GM21360 (cell line): ENCODE measurements at regions not wholly inside any gene's neighbourhood (a gene's known extent, or its start where the extent isn't known, plus 50 kb on each side); places are given as distances from the start of the nearest gene placed in this dataset.

Experiments used
- ATAC-seq: cut with Tn5 transposase; IDR thresholded peaks from one replicate; pipeline ENCODE4 v1.9.1; 2021; ENCODE audit warnings: mild to moderate bottlenecking, moderate library complexity; ENCODE audit not compliant: unreplicated experiment

DNA sequence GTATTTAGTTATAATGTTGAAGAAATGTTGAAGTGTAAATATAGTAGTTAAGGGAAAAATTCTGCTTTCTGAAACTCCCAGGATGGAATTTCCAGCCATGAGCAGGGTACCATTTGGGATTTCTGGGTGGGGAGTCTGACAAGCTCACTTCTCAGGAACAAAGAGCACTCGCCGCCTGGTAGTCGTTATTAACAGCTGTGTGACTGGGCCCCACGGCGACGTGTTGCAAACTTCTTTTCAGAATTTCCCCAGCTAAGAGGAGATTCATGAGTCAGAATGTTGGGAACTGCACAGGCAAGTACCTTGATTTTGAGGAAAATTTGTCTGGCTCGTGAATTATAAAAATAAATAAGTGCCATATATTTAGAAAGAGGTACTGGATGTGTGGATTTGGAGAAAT lies 103.7 kb downstream of the LACC1 start:
- ATAC-seq, result no peak

DNA sequence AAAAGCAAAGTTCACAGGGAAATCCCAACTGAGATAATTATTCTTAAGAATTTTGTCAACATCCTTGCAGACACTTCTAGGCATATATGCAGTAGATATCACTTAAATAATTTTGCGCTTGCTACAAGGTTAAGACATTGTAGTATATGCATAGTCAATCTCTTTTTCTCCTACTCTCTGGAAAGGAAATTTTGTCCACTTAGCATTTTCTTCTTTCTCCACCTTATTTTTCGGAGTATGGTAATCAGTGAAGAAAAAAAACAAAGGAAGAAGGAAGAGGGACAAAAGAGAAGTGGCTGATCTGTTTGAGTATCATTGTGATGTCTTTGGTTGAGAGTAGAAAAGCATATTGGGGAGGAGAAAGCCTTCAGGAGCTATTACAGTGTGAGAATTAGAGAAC lies 104.6 kb downstream of the LACC1 start:
- no peak for ATAC-seq

DNA sequence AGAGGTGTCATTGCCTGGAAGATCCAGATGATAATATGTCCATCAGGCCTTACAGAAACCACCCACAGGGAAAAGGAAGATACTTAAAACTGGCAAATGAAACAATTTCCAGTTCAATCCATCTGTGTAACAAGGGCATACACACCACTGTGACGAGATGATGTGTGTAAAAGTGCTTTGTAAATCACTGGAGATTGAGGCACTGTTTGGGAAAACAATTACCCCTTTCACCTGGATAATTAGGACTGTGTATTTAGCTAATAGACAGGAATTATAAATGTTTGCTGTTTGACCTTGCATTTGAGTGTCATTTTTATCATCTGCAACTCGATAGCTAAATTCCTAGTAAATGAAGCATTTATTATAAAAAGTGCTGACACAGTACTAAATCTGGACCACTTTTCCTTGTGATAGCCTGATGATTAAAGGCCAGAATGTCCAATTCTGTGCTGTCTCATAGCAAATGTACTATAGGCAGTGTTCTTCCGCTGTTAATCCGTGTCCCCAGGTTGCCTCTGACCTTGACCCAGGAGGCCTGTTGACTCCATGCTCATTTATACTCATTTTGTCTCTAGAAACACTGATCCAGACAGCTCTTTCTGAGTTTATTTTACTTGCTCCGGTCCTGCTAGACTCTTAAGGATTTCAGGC lies 105.8 kb downstream of the LACC1 start:
- no peak for ATAC-seq

DNA sequence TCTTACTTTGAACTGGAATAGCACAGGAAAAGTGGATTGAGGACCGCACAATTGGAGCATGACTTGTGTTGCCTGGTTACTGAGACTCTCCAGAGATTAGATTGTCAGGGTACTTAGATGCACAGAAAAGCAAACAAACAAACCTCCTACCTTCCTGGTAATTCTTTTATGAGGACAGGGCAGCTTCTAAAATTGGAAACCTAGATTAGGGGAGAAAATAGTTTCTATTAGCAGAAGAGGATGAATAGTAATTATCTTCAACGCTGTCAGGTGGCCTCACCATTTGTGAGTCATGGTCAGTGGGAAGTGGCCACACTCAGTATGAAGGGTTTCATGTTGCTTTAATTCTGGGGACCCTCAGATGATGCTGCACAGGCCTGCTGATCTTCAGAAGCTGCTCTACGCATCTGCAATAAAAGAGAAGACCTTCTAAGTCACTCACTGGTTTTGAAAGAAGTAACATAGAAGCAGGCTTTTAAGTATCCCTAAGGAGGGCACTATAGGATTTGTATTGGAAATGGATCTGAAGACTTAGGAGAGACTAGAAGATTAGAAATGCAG lies 106.8 kb downstream of the LACC1 start:
- ATAC-seq, result no peak

DNA sequence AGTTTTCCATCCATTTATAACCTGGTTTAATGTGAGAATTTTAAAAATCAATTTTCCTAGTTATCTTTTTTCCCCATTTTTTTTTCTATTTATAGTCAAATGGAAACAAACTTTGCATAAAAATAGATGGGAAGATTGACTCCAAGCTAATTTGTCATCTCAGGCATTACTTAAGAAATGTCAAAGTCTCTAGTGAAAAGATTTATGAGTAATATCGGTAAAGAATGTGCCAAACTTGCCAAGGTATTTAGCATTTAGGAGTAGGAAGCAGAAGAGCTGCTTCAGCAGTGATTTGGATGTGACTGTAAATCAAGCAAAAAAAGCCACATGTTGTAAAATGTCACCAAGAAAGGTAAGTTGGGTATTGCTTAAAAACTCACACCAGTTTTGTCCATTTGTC lies 108.6 kb downstream of the LACC1 start:
- ATAC-seq, result no peak

DNA sequence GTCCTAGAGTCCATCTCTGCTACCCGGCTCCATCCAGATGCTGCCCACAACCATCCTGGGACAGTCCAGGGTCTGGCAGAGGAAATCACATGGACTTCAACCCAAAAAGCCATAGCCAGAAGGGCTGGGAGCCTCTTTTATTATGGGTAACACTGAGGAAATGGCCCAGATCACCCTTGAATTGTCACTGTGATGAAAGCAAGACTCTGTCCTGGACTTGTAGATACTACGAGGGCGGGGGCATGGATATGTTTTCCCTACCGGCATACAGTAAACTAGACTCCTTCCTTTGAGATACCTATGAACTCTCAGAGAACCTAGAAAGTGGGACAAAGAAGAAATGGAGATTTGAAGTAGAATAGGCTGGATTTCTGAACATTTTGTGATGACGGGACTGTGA lies 110.3 kb downstream of the LACC1 start:
- ATAC-seq, result no peak

DNA sequence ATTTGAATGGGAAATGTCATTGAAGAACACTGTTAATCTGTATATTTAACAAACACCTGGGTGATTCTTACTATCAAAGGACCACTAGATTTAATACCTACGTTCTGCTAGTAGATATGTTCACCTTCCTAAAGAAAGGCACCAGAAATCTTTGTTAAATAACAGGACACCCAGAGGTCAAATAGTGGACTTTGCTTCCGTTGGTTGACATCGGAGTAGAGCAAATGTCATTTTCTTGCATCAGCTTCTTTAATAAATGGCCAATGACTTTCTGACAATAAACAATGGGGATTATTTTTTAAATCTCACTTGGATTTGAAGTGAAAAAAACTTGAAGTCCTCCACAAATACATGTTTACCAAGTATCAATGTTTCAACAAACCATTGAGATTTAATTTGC lies 111.1 kb downstream of the LACC1 start:
- no peak for ATAC-seq

DNA sequence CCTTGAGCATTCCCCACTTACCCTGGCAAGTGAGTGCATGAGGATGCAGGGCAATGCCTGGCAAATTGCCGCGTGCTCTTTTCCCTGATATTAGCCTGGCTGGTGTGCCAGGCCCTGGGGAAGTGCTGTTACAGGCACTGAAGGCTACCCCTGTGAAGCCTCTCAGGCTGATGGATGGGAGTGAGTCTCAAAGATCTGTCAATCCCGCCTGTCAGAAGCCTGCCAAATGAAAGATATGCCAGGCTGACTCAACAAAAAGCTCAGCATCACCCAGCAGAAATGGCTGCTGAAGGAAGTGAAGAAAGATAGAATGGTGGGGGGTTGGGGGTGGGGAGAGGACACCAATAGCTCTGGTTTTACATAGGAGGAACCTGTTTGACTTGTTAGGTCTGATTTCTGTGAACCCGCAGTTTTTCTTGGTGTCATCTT lies 112.1 kb downstream of the LACC1 start:
- ATAC-seq, result no peak

DNA sequence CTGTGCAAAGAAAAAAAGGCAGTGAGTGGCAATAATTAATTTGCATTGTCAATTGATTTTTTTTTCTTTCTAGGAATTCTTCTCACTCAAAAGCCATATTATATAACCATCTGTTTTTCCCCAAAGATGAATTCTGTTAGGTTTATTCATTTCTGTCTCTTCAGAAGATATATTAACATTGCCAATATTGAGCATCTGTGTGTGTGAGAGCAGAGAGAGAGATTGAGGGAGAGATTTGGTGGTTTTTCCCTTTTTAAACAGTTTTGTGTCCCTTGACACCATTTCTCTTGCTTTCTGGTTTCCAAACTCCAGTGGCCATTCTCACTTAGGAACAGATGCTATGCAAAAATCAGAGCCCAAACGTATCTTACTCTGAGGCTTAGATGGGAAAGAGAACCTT lies 112.5 kb downstream of the LACC1 start:
- no peak for ATAC-seq

DNA sequence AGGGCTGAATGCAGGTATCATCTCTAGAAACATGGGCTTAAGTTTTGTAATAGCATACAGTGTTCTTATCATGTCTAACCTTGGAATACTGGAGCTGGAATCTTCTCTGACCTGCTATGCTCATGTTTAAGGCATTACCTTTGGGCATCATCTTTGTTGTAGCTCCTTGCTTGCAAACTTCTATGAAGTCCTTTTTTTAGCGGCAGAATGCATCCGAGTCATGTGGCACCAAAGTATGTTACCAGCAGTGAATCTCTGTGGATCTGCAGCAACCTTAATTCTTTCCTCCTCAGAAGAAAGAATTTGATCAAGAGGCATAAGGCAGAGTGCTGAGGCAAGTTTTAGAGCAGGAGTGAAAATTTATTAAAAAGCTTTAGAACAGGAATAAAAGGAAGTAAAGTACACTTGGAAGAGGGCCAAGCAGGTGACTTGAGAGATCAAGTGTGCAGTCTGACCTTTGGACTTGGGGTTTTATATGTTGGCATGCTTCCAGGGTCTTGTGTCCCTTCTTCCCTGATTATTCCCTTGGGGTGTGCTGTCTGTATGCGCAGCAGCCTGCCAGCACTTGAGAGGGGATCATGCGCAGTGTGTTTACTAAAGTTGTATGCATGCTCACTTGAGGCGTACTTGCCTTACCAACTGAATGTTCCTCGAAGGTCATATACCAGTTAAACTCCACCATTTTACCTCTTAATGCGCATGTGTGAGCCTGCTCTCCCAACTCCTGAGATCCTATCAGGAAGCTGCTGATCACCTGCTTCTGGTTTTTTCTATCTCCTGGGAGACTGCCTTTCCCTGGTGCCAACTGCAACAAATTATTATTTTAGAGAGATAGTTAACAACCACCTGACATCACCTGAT lies 115.5 kb downstream of the LACC1 start:
- ATAC-seq, result no peak

DNA sequence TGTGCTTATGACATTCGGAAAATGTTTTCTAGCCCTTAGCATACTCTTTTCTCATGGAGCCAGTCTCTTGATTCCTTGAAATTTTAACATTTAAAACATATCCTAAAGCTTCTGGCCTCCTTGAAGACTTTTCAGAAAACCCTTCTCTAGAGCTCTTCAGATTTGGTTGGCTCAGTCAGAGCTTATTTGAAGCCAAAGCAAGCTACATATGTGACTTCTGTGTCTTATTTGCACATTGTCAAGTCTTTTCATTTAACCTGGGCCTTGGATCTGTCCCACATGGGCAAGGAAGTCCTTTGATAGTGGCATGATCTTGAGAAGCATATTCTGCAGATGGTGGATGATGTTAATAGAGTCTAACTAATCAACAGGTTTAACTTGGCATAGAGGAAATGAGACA lies 116.5 kb downstream of the LACC1 start:
- no peak for ATAC-seq

DNA sequence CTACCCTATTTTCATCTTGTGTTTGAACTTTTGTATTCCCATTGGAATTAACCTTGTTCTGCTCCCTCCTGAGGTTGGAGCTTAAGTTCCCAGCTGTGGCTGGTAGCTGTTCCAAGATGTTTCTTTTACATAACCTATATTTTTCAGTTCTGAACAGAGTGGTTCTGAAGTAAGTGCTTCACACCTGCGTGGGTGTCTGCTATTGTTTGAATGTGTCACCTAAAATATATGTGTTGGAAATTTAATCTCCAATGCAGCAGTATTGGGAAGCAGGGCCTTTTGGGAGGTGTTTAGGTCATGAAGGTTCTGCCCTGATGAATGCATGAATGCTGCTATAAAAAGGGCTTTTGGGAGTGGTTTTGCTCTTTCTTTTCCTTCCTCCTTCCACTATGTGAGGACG lies 123.8 kb downstream of the LACC1 start:
- no peak for ATAC-seq

DNA sequence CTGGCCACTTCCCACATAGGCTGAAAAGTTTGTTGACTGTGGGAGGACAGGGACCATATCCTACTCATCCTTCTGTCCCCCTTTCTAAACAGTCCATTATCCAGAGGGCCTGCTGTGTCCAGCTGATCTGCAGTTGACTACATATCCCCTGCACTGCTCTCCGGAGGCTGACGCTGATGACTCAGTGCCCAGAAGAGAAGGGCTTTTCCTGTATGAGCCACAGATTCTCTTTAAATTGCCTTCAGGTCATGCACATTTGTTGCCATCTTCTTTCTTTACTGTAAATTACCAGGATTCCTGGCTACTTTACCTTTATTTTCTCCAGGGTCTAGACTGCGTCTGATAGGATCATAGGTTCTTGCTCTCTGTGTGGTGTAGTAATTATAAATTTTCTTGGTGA lies 125.2 kb downstream of the LACC1 start:
- ATAC-seq, result no peak

DNA sequence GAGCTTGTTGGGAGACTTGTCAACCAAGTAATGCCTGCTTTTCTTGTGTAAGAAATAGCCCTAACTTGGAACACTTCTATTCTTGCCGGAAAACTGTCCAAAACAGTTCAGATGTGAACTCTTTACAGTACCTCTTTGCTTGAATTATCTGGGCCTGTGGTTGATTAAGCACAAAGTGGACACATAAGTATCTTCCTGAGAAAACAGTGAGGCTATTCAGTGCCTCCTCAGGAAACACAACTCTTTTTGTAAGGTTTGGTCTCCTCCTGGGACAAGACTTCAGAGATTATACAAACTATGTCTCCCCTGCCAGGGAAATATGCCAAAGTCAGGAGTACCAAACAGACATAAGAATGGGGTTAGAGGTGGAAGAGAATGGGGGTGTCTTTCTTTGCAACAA lies 127.7 kb downstream of the LACC1 start:
- ATAC-seq, result no peak

DNA sequence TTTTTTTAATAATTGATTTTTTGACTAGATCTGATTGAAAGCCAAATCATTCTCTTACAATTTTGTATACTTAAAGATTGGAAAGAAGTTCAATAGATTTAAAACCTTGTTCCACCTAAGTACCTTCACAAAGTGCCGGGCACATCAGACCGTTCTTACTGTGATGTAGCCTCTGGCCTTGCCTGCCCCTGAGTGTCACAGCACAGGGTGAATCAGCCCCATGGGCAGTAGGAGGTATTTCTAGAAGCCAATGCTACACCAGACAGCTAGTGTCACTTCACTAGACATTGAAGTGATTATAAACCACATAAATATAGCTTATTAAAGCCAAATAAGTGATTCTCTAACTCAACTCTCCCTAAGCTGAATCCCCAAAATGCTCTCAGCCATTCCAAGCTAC lies 131.3 kb downstream of the LACC1 start:
- ATAC-seq, result no peak

DNA sequence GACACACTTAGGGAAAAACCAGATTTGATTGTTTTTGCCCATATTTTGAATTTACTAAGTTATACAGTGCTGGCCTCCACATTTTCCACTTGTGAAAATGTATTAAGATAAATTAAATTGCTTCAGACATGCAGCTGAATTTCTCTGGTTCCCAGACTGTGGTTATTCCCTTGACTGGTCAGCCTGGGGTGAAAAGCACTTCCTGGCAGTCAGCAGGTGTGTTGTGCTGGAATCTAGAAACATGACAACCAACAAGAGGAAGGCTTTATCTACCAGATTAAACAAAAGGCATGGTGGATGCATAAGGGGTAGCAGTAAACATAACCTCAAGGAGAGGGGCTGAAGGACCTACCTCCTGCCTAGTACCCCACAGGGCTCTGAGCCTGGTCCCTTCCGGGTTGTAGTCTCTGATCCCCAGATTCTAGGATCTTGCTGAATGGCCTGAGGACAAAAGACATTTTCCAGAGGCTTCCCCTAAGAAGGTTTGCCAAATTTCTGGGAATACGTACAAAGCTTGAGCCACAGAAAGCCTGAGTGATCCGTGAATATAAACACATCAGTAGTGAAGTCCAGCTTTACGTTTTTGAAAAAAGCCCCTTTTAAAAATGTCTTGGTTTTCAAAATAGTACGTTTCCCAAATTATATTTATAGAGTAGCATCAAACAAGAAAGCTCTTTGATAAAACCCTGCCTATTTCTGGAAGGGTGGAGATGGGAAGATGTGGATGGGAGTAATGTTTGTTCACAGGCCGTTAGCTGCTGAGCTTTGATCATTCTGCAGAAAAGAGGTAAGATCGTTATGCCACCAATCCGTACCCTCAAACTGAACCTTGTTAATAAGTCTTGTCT lies 133.4 kb downstream of the LACC1 start:
- ATAC-seq, result no peak

DNA sequence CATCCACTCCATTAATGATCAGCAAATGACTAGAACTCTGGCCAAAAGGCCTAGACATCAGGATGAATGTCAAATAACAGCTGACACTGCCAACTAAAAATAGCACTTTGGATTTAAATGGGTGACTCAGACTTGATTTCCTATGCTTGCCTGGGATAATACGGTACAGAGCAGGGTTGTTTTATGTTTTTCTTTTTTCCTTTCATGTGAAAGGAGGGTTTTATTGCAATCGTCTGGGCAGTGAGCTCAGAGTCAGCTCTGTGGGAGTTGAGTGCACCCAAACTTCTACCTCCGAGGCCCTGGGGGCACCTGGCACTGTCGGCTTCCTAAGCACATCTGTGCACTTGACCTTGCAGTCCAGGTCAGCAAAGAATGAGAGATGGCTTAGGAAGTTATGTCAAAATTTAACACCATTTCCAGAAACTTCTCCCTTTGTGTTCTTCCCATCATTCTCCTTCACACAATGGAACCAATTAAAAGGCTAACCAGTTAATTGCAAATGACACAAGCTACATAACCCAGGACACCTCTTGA lies 134.1 kb downstream of the LACC1 start:
- no peak for ATAC-seq

DNA sequence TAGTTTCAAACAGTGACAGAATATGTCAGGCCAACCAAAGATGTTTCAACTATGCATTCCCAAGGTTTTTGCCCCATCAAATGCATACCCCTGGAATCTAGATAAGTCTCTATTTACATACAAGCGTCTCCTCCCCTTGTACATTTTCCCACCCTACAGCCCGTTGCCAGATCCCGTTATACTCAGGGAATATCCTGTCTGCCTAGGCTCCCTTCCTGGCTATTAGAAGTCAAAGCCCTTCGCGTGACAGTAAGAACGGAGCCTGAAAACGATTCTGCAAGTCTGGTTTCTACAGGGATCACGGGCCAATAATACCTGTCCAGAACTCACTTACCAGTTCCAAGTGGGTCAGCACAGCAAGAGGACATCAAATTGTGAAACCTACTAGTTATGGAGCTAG lies 134.8 kb downstream of the LACC1 start:
- no peak for ATAC-seq

DNA sequence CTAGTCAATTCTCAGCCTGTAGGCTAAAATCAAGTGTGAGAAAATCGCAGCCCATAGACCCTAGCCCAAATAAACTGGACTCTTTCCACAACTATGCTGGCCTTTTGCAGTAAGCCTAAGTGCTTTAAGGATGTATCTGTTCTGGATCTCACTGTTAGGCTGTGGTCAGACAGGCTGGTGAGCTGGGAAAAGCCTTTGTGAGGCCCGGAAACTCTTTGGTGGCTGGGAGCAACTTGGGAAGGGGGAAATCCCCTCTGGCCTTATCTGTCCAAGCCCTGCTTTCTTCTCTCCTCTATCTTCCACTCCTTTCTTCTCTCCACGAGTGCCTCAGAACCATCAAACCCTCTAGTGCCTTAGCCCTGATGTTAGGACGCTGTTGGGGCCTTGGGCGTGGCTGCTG lies 135.4 kb downstream of the LACC1 start:
- no peak for ATAC-seq

DNA sequence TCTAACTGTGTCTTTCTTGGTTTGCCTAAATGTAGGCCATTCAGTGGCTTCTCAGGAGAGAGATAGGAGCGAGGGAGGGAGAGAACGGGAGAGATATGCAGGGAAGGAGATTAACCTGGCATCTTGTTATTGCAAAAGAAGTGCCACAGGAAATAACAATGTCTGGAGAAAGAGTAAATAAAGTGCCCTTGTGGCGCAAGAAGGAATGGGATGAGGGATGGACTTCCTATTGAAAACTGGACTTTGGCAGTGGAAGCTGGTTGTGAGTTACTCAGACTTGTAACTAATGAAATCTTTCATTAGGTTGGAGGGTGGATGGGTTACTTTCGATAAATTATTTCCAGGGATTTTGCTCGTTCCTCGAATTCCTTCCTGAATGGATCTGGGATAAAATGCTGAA lies 136.1 kb downstream of the LACC1 start:
- no peak for ATAC-seq

DNA sequence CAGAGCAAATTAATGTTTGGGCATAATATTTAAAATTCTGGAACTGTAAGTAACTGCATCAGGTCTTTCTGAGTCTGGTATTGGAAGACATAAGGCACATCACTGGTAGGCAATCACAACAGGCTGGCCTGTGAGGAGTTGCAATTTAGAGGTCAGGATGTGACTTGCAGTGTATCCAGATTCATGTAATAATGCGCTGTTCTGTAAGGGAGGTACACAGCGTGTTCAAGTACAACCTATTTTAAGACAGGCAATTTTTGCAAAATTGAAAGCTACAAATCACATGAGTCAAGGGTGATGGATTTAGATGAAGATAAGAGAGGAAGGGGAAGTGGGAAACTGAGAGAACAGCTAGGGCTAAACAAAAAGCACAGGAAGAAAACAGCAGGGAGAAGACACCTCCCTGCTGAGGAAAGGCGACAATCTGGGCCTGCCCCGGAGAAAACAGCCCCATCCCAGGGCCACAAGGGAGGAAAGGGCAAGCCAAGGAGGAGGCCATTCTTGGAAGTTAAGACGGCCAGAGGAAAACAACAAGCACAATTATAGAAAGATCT lies 138.1 kb downstream of the LACC1 start:
- ATAC-seq, result no peak
